ENCODE measurements at regions not wholly inside any gene's neighbourhood (a gene's known extent, or its start where the extent isn't known, plus 50 kb on each side); places are given as distances from the start of the nearest gene placed in this dataset.

GRCh38 chr12:75884465-75884985, 147.1 kb downstream of the PHLDA1 start:
- Histone ChIP-seq H3K27ac (ENCODE audit: low read depth in 1 of 2, low read length in 2 of 2) (no peak overlapping the region), H3K9me3 (ENCODE audit: control insufficient read depth in 4 of 4, low read length in 3 of 4) (no peaks in the 10 kb centered on the region), H3K27me3 (ENCODE audit: control insufficient read depth in 4 of 4, insufficient read depth in 4 of 4, low read length in 3 of 4) (peaks cover 0 to 2% (median 0%) of the 10 kb centered on the region in 4 donors), H3K4me1 (ENCODE audit: control insufficient read depth in 4 of 4, insufficient read depth in 4 of 4, low read length in 3 of 4) (no peaks in the 10 kb centered on the region), H3K9ac (ENCODE audit: low read depth in 1 of 2, low read length in 2 of 2) (no peak overlapping the region), H3K4me3 (ENCODE audit: low read depth in 1 of 3, low read length in 3 of 3) (no peak overlapping the region), H3K36me3 (ENCODE audit: control insufficient read depth in 4 of 4, insufficient read depth in 3 of 4, low read depth in 1 of 4, low read length in 3 of 4) (no peaks in the 10 kb centered on the region)
- no peak for DNase-seq (ENCODE audit: low spot score)
- TF ChIP-seq FOXA1 (IDR thresholded peaks at IDR 0.05) (no peak), NR2F2 (IDR thresholded peaks at IDR 0.05) (no peak), FOXA2 (IDR thresholded peaks at IDR 0.05) (no peak), MAX (IDR thresholded peaks at IDR 0.05) (no peak)
- WGBS = 85% methylated on average over 4 of the region's 4 CpGs

GRCh38 chr12:75883241-75883640, 148.3 kb downstream of the PHLDA1 start:
- DNase-seq (ENCODE audit: low spot score) = no peak
- 62% methylated on average over 3 of the region's 3 CpGs for WGBS
- Histone ChIP-seq H3K27me3 (ENCODE audit: control insufficient read depth in 4 of 4, insufficient read depth in 4 of 4, low read length in 3 of 4) (peaks cover 0 to 2% (median 0%) of the 10 kb centered on the region in 4 donors), H3K9me3 (ENCODE audit: control insufficient read depth in 4 of 4, low read length in 3 of 4) (no peaks in the 10 kb centered on the region), H3K4me1 (ENCODE audit: control insufficient read depth in 4 of 4, insufficient read depth in 4 of 4, low read length in 3 of 4) (peaks cover 0 to 2% (median 0%) of the 10 kb centered on the region in 4 donors), H3K4me3 (ENCODE audit: low read depth in 1 of 3, low read length in 3 of 3) (no peak overlapping the region), H3K9ac (ENCODE audit: low read depth in 1 of 2, low read length in 2 of 2) (no peak overlapping the region), H3K27ac (ENCODE audit: low read depth in 1 of 2, low read length in 2 of 2) (no peak overlapping the region), H3K36me3 (ENCODE audit: control insufficient read depth in 4 of 4, insufficient read depth in 3 of 4, low read depth in 1 of 4, low read length in 3 of 4) (no peaks in the 10 kb centered on the region)
- TF ChIP-seq MAX (IDR thresholded peaks at IDR 0.05) (no peak), ATF3 (IDR thresholded peaks at IDR 0.05) (no peak), EGR1 (IDR thresholded peaks at IDR 0.05; ENCODE audit: low read depth in 2 of 2) (no peak), TAF1 (conservative IDR thresholded peaks at IDR 0.05) (no peak), RAD21 (IDR thresholded peaks at IDR 0.05) (no peak), CTCF (IDR thresholded peaks at IDR 0.05; ENCODE audit: low read depth, low read length, missing input control) (no peak), JUND (IDR thresholded peaks at IDR 0.05) (no peak), FOXA2 (IDR thresholded peaks at IDR 0.05) (no peak), FOXA1 (IDR thresholded peaks at IDR 0.05) (no peak)

GRCh38 chr12:75882421-75882820, 149.2 kb downstream of the PHLDA1 start:
- 88% methylated on average over 3 of the region's 3 CpGs for WGBS
- H3K36me3 ChIP-seq (ENCODE audit: control insufficient read depth in 4 of 4, insufficient read depth in 3 of 4, low read depth in 1 of 4, low read length in 3 of 4) = no peaks in the 10 kb centered on the region
- TF ChIP-seq NR2F2 (IDR thresholded peaks at IDR 0.05) = no peak
- no peak for TF ChIP-seq ATF3 (IDR thresholded peaks at IDR 0.05)
- no peak for TF ChIP-seq FOXA1 (IDR thresholded peaks at IDR 0.05)
- no peak for TF ChIP-seq YY1 (IDR thresholded peaks at IDR 0.05)
- no peak for TF ChIP-seq CTCF (IDR thresholded peaks at IDR 0.05; ENCODE audit: low read depth, low read length, missing input control)
- no peak for TF ChIP-seq SP1 (IDR thresholded peaks at IDR 0.05)
- no peak for TF ChIP-seq ZBTB33 (IDR thresholded peaks at IDR 0.05)
- TF ChIP-seq FOXA2 (IDR thresholded peaks at IDR 0.05) = no peak
- peaks cover 0 to 8% (median 4%) of the 10 kb centered on the region in 4 donors for H3K4me1 ChIP-seq (ENCODE audit: control insufficient read depth in 4 of 4, insufficient read depth in 4 of 4, low read length in 3 of 4)
- no peak overlapping the region for H3K4me3 ChIP-seq (ENCODE audit: low read depth in 1 of 3, low read length in 3 of 3)
- H3K27ac ChIP-seq (ENCODE audit: low read depth in 1 of 2, low read length in 2 of 2) = no peak overlapping the region
- no peak for DNase-seq (ENCODE audit: low spot score)
- H3K9ac ChIP-seq (ENCODE audit: low read depth in 1 of 2, low read length in 2 of 2) = no peak overlapping the region
- H3K27me3 ChIP-seq (ENCODE audit: control insufficient read depth in 4 of 4, insufficient read depth in 4 of 4, low read length in 3 of 4) = no peaks in the 10 kb centered on the region
- H3K9me3 ChIP-seq (ENCODE audit: control insufficient read depth in 4 of 4, low read length in 3 of 4) = no peaks in the 10 kb centered on the region

All from liver (tissue), 8 donors.